Endothelial cell of umbilical vein (primary cell): ENCODE measurements at regions not wholly inside any gene's neighbourhood (a gene's known extent, or its start where the extent isn't known, plus 50 kb on each side); places are given as distances from the start of the nearest gene placed in this dataset.

Experiments used
- BruUV-seq: library from RNA; stranded (reverse); fragments of 400-500 nt; replicated peaks from 2 replicates; lab custom pipeline; 2021; lab: Mats Ljungman, UMichigan
- CTCF ChIA-PET: fragments of 300-600, 350-600 bp; sonication (Branson Sonifier 250); formaldehyde crosslinking; loops from one replicate; lab custom pipeline; 2021; ENCODE audit warnings: antibody characterized with exemption, inconsistent platforms; lab: Charles Lee
- POLR2A ChIA-PET: fragments of 300-600, 350-600 bp; sonication (Branson Sonifier 250); formaldehyde crosslinking; loops from one replicate; lab custom pipeline; 2021; ENCODE audit warnings: antibody characterized with exemption, inconsistent platforms; lab: Charles Lee
- DNase-seq: peaks from one replicate; pipeline ENCODE4 v3.0.0-alpha.2; 2011; ENCODE audit warnings: low read depth, low spot score
- FAIRE-seq: peaks from 2 replicates; lab custom pipeline; 2011; peaks lifted over from hg19 to GRCh38; lab: Jason Lieb, UNC
- H2AFZ ChIP-seq: 2 replicates; pipeline ENCODE4 v1.6.0; 2012; ENCODE audit warnings: low read depth, low read length, control low read depth, inconsistent platforms
- H3K27ac ChIP-seq: 2 replicates; pipeline ENCODE4 v1.5.1; 2011; ENCODE audit warnings: low read depth, mild to moderate bottlenecking, control low read depth, low read length, moderate library complexity; ENCODE audit not compliant: insufficient read depth
- H3K27me3 ChIP-seq, 2 experiments: 2 replicates each; pipeline versions ENCODE4 v1.6.0 to v1.6.1; 2011; ENCODE audit warnings: low read length in 2 of 2, mixed read lengths in 1 of 2; ENCODE audit not compliant: control insufficient read depth in 2 of 2, insufficient read depth in 2 of 2
- H3K36me3 ChIP-seq, 2 experiments: 2 replicates in 1 of 2; 3 replicates in 1 of 2; pipeline ENCODE4 v1.5.1; 2011; ENCODE audit warnings: low read length in 2 of 2, mild to moderate bottlenecking in 1 of 2, moderate library complexity in 1 of 2; ENCODE audit not compliant: control insufficient read depth in 2 of 2, insufficient read depth in 2 of 2; ENCODE audit errors: extremely low read depth in 1 of 2
- H3K4me1 ChIP-seq: 3 replicates; pipeline ENCODE4 v1.5.1; 2011; ENCODE audit warnings: mild to moderate bottlenecking, low read length; ENCODE audit not compliant: control insufficient read depth, insufficient read depth; ENCODE audit errors: extremely low read depth
- H3K4me2 ChIP-seq: 2 replicates; pipeline ENCODE4 v1.6.1; 2011; ENCODE audit warnings: low read length, control low read depth, mixed read lengths; ENCODE audit not compliant: insufficient read depth
- H3K4me3 ChIP-seq, 3 experiments: fragments of 200-600 bp in 1 of 3; sonication (generic), shearing (Covaris generic) in 1 of 3; replicated peaks in 1 of 3; 2 replicates each; pipeline ENCODE4 v1.5.1; 2011 to 2016; ENCODE audit warnings: control low read depth in 3 of 3, low read length in 3 of 3, mild to moderate bottlenecking in 2 of 3, inconsistent platforms in 1 of 3, low read depth in 1 of 3, moderate library complexity in 1 of 3; ENCODE audit not compliant: insufficient read depth in 1 of 3
- H3K79me2 ChIP-seq: 2 replicates; pipeline ENCODE4 v1.6.0; 2012; ENCODE audit warnings: low read length, inconsistent platforms; ENCODE audit not compliant: control insufficient read depth, insufficient read depth
- H3K9ac ChIP-seq: replicated peaks from 2 replicates; pipeline ENCODE3; 2011; ENCODE audit warnings: low read length, control low read depth; ENCODE audit not compliant: insufficient read depth; ENCODE audit errors: extremely low read depth
- H3K9me1 ChIP-seq: replicated peaks from 3 replicates; pipeline ENCODE4 v1.6.0; 2011; ENCODE audit warnings: mild to moderate bottlenecking, low read length; ENCODE audit not compliant: control insufficient read depth, insufficient read depth; ENCODE audit errors: extremely low read depth
- H3K9me3 ChIP-seq: replicated peaks from 2 replicates; pipeline ENCODE4 v1.5.1; 2012; ENCODE audit warnings: low read length, inconsistent platforms; ENCODE audit not compliant: control insufficient read depth, insufficient read depth
- H4K20me1 ChIP-seq: replicated peaks from 2 replicates; pipeline ENCODE3; 2011; ENCODE audit warnings: mild to moderate bottlenecking, low read length; ENCODE audit not compliant: control insufficient read depth, insufficient read depth; ENCODE audit errors: extremely low read depth
- EZH2 ChIP-seq: IDR thresholded peaks from 2 replicates; pipeline ENCODE4 v1.6.1; 2012; ENCODE audit warnings: borderline replicate concordance, low read depth, mild to moderate bottlenecking, moderate library complexity, low read length, inconsistent platforms; ENCODE audit not compliant: severe bottlenecking
- FOS ChIP-seq: IDR thresholded peaks from 2 replicates; pipeline ENCODE4 v1.6.1; 2011; ENCODE audit warnings: mild to moderate bottlenecking, low read length, moderate library complexity, borderline replicate concordance; ENCODE audit not compliant: insufficient read depth
- JUN ChIP-seq: IDR thresholded peaks from 2 replicates; pipeline ENCODE4 v1.6.1; 2011; ENCODE audit warnings: borderline replicate concordance, low read depth; ENCODE audit not compliant: insufficient read length, insufficient read depth
- MYC ChIP-seq: IDR thresholded peaks from one replicate; pipeline ENCODE4 v1.6.1; 2011; ENCODE audit warnings: mild to moderate bottlenecking, low read depth, low read length
- dilution Hi-C: fragments of 300-500 bp; cut with MboI; formaldehyde crosslinking; loops from one replicate; pipeline ENCODE4 v1.15.0; 2019; ENCODE audit warnings: low sequenced_read_pairs; ENCODE audit not compliant: extremely low pct_ligation_motif_present
- intact Hi-C: fragments of 100-400 bp; cut with micrococcal nuclease; formaldehyde crosslinking; loops from one replicate; pipeline ENCODE4 v1.10.0; 2022
- TF ChIP-seq, protein P1 (sequence below): IDR thresholded peaks from 2 replicates; pipeline ENCODE4 v1.6.1; 2011; ENCODE audit not compliant: insufficient read depth, insufficient read length
- TF ChIP-seq, protein P2 (sequence below), 2 donors: IDR thresholded peaks; 1 replicate in 1 of 2; 2 replicates in 1 of 2; pipeline ENCODE4 v1.5.1; 2011; ENCODE audit warnings: low read length in 2 of 2, mild to moderate bottlenecking in 2 of 2, moderate library complexity in 2 of 2, control low read depth in 1 of 2, inconsistent platforms in 1 of 2, low read depth in 1 of 2; ENCODE audit not compliant: insufficient read depth in 1 of 2; ENCODE audit errors: extremely low read depth in 1 of 2

DNA sequence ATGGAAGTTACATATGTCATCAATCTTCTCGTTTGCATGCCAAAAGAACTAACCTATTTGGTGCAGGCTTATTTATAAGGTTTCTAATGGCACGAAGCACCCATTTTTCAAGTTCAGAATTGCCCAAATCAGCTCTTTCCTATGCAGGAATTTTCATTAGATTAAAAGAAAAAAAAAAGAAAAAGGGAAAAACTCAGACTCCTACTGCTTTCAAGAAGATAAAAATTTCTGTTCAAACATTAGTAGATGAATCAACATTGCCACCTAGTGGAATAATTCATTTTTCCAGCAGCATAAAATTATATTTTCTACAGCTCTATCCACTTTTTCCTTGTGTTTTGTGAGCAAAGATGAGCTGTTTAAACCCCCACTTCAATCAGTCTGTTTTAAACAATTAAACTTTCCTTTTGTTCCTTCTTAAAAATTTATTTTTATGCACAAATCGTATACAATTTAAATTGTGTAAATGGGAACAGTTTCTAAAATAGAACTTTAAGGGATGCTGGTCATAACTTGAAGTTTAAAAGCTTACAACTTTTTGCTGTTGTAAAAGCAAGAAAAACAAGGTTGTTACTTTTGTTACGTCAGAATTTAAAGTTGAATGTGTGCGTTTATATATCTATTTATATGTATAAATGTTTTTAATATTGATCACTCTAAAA lies 309.9 kb downstream of the ARAP2 start:
- H3K79me2 ChIP-seq: no peaks in the 10 kb centered on the region
- no peak overlapping the region for H3K4me2 ChIP-seq
- dilution Hi-C loops: no loop called here
- H3K9ac ChIP-seq: no peak overlapping the region
- peak; percentile 62 for FAIRE-seq
- H3K9me1 ChIP-seq: no peaks in the 10 kb centered on the region
- no peaks in the 10 kb centered on the region for H3K27me3 ChIP-seq
- ChIA-PET POLR2A (no interaction called here), CTCF (no interaction called here)
- peak; percentile 14 for DNase-seq
- no peak overlapping the region for H3K4me3 ChIP-seq
- no peaks in the 10 kb centered on the region for H4K20me1 ChIP-seq
- intact Hi-C loops: no loop called here
- TF ChIP-seq, protein P1, sequence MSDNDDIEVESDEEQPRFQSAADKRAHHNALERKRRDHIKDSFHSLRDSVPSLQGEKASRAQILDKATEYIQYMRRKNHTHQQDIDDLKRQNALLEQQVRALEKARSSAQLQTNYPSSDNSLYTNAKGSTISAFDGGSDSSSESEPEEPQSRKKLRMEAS: no peak
- TF ChIP-seq EZH2 (no peak), FOS (no peak), MYC (no peak), JUN (no peak)
- TF ChIP-seq, protein P2, sequence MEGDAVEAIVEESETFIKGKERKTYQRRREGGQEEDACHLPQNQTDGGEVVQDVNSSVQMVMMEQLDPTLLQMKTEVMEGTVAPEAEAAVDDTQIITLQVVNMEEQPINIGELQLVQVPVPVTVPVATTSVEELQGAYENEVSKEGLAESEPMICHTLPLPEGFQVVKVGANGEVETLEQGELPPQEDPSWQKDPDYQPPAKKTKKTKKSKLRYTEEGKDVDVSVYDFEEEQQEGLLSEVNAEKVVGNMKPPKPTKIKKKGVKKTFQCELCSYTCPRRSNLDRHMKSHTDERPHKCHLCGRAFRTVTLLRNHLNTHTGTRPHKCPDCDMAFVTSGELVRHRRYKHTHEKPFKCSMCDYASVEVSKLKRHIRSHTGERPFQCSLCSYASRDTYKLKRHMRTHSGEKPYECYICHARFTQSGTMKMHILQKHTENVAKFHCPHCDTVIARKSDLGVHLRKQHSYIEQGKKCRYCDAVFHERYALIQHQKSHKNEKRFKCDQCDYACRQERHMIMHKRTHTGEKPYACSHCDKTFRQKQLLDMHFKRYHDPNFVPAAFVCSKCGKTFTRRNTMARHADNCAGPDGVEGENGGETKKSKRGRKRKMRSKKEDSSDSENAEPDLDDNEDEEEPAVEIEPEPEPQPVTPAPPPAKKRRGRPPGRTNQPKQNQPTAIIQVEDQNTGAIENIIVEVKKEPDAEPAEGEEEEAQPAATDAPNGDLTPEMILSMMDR (IDR thresholded peaks at IDR 0.05; ENCODE audit: extremely low read depth in 1 of 2, insufficient read depth in 1 of 2, low read depth in 1 of 2, low read length in 2 of 2): peak in 1 of 2 donors; percentile 16
- H3K36me3 ChIP-seq: no peaks in the 10 kb centered on the region
- H3K27ac ChIP-seq: no peak overlapping the region
- H3K4me1 ChIP-seq: no peaks in the 10 kb centered on the region
- no TSS peak for BruUV-seq
- no peaks in the 10 kb centered on the region for H3K9me3 ChIP-seq
- no peak overlapping the region for H2AFZ ChIP-seq
